ENCODE measurements at regions not wholly inside any gene's neighbourhood (a gene's known extent, or its start where the extent isn't known, plus 50 kb on each side); places are given as distances from the start of the nearest gene placed in this dataset.
"Not testable (repeated sequence)": the region's sequence is repeated elsewhere in the genome, so short reads cannot be mapped to it uniquely, and the experiment has no call there.

DNA sequence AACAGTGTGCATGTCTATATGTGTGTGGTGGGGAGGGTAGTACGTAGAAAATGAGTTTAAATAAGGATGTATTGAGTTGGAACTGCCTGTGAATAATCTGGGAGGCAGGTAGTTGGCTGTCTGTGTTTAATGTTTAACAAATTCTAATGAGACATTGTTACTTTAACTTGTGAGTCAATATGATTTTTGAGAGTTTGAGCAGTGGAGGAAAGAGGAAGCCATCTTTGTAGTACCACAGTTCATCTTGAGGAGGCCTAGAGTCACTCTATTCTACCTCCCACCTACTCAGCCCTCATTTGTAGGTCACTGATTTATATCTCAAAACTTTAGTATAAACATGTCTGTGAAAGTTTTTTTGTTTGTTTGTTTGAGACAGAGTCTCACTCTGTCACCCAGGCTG is 129.9 kb upstream of the ITGB1 start:
- Histone ChIP-seq H3K36me3 (ENCODE audit: control insufficient read depth in 2 of 2, insufficient read depth in 2 of 2, low read length in 2 of 2) (no peaks in the 10 kb centered on the region), H3K27ac (ENCODE audit: low read length) (no peak overlapping the region), H3K9me3 (ENCODE audit: control insufficient read depth in 2 of 2, low read length in 2 of 2) (no peaks in the 10 kb centered on the region), H3K9ac (ENCODE audit: low read length in 2 of 2) (no peak overlapping the region), H3K4me3 (ENCODE audit: low read length in 2 of 2) (no peak overlapping the region), H3K27me3 (ENCODE audit: control insufficient read depth in 1 of 2, insufficient read depth in 2 of 2, low read length in 2 of 2) (no peaks in the 10 kb centered on the region), H3K4me1 (ENCODE audit: control insufficient read depth, insufficient read depth, low read length) (no peaks in the 10 kb centered on the region)

GRCh38 chr10:33087152-33087551 is 129.1 kb upstream of the ITGB1 start:
- H3K27me3 ChIP-seq (ENCODE audit: control insufficient read depth in 1 of 2, insufficient read depth in 2 of 2, low read length in 2 of 2), result no peaks in the 10 kb centered on the region
- H3K4me1 ChIP-seq (ENCODE audit: control insufficient read depth, insufficient read depth, low read length), result no peaks in the 10 kb centered on the region
- no peak overlapping the region for H3K27ac ChIP-seq (ENCODE audit: low read length)
- no peak overlapping the region for H3K4me3 ChIP-seq (ENCODE audit: low read length in 2 of 2)
- H3K9ac ChIP-seq (ENCODE audit: low read length in 2 of 2), result no peak overlapping the region
- no peaks in the 10 kb centered on the region for H3K9me3 ChIP-seq (ENCODE audit: control insufficient read depth in 2 of 2, low read length in 2 of 2)
- no peaks in the 10 kb centered on the region for H3K36me3 ChIP-seq (ENCODE audit: control insufficient read depth in 2 of 2, insufficient read depth in 2 of 2, low read length in 2 of 2)

DNA sequence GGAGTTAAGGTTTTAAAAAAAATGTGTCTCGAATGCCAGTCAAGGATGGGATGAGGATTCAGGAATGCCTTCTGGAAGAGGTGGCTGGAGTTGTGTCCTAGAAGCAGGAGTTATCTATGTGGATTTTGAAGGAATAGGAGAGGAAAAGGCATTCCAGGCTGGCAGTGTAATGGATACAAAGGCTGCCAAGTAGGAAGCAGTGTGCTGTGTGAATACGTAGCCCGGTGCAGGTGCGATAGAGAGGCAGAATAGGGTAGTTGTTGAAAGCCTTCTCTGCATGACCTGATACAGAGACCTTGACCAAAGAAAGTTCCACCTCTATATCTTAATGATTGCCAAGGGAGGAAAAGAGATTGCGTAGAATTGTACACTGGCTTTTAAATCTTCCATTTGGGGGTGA is 128.1 kb upstream of the ITGB1 start:
- H3K36me3 ChIP-seq (ENCODE audit: control insufficient read depth in 2 of 2, insufficient read depth in 2 of 2, low read length in 2 of 2), result no peaks in the 10 kb centered on the region
- H3K27me3 ChIP-seq (ENCODE audit: control insufficient read depth in 1 of 2, insufficient read depth in 2 of 2, low read length in 2 of 2), result no peaks in the 10 kb centered on the region
- no peaks in the 10 kb centered on the region for H3K9me3 ChIP-seq (ENCODE audit: control insufficient read depth in 2 of 2, low read length in 2 of 2)
- no peaks in the 10 kb centered on the region for H3K4me1 ChIP-seq (ENCODE audit: control insufficient read depth, insufficient read depth, low read length)
- H3K9ac ChIP-seq (ENCODE audit: low read length in 2 of 2), result no peak overlapping the region
- H3K27ac ChIP-seq (ENCODE audit: low read length), result no peak overlapping the region
- no peak overlapping the region for H3K4me3 ChIP-seq (ENCODE audit: low read length in 2 of 2)

- no peaks in the 10 kb centered on the region for H3K4me1 ChIP-seq (ENCODE audit: control insufficient read depth, insufficient read depth, low read length)
- H3K9me3 ChIP-seq (ENCODE audit: control insufficient read depth in 2 of 2, low read length in 2 of 2), result no peaks in the 10 kb centered on the region
- H3K36me3 ChIP-seq (ENCODE audit: control insufficient read depth in 2 of 2, insufficient read depth in 2 of 2, low read length in 2 of 2), result no peaks in the 10 kb centered on the region
- no peak overlapping the region for H3K4me3 ChIP-seq (ENCODE audit: low read length in 2 of 2)
- H3K27me3 ChIP-seq (ENCODE audit: control insufficient read depth in 1 of 2, insufficient read depth in 2 of 2, low read length in 2 of 2), result no peaks in the 10 kb centered on the region
- no peak overlapping the region for H3K9ac ChIP-seq (ENCODE audit: low read length in 2 of 2)
- H3K27ac ChIP-seq (ENCODE audit: low read length), result no peak overlapping the region
Observed at GRCh38 chr10:33085313-33085833, 127.3 kb upstream of the ITGB1 start.

GRCh38 chr10:33084453-33084852 is 126.4 kb upstream of the ITGB1 start:
- Histone ChIP-seq H3K27me3 (ENCODE audit: control insufficient read depth in 1 of 2, insufficient read depth in 2 of 2, low read length in 2 of 2) (no peaks in the 10 kb centered on the region), H3K4me3 (ENCODE audit: low read length in 2 of 2) (no peak overlapping the region), H3K36me3 (ENCODE audit: control insufficient read depth in 2 of 2, insufficient read depth in 2 of 2, low read length in 2 of 2) (no peaks in the 10 kb centered on the region), H3K4me1 (ENCODE audit: control insufficient read depth, insufficient read depth, low read length) (no peaks in the 10 kb centered on the region), H3K27ac (ENCODE audit: low read length) (no peak overlapping the region), H3K9ac (ENCODE audit: low read length in 2 of 2) (no peak overlapping the region), H3K9me3 (ENCODE audit: control insufficient read depth in 2 of 2, low read length in 2 of 2) (no peaks in the 10 kb centered on the region)

- no peaks in the 10 kb centered on the region for H3K9me3 ChIP-seq (ENCODE audit: control insufficient read depth in 2 of 2, low read length in 2 of 2)
- no peak overlapping the region for H3K4me3 ChIP-seq (ENCODE audit: low read length in 2 of 2)
- peaks cover 0 to under 1% of the 10 kb centered on the region in 2 donors for H3K27me3 ChIP-seq (ENCODE audit: control insufficient read depth in 1 of 2, insufficient read depth in 2 of 2, low read length in 2 of 2)
- no peak overlapping the region for H3K27ac ChIP-seq (ENCODE audit: low read length)
- H3K4me1 ChIP-seq (ENCODE audit: control insufficient read depth, insufficient read depth, low read length), result no peaks in the 10 kb centered on the region
- no peaks in the 10 kb centered on the region for H3K36me3 ChIP-seq (ENCODE audit: control insufficient read depth in 2 of 2, insufficient read depth in 2 of 2, low read length in 2 of 2)
- H3K9ac ChIP-seq (ENCODE audit: low read length in 2 of 2), result no peak overlapping the region
Observed at GRCh38 chr10:33082373-33082895, 124.4 kb upstream of the ITGB1 start.

GRCh38 chr10:33080467-33080866 is 122.4 kb upstream of the ITGB1 start:
- H3K27me3 ChIP-seq (ENCODE audit: control insufficient read depth in 1 of 2, insufficient read depth in 2 of 2, low read length in 2 of 2); H3K4me1 ChIP-seq (ENCODE audit: control insufficient read depth, insufficient read depth, low read length); H3K27ac ChIP-seq (ENCODE audit: low read length); H3K9ac ChIP-seq (ENCODE audit: low read length in 2 of 2); H3K36me3 ChIP-seq (ENCODE audit: control insufficient read depth in 2 of 2, insufficient read depth in 2 of 2, low read length in 2 of 2); H3K9me3 ChIP-seq (ENCODE audit: control insufficient read depth in 2 of 2, low read length in 2 of 2); H3K4me3 ChIP-seq (ENCODE audit: low read length in 2 of 2): not testable (repeated sequence)

GRCh38 chr10:33074443-33074842 is 116.4 kb upstream of the ITGB1 start:
- H3K36me3 ChIP-seq (ENCODE audit: control insufficient read depth in 2 of 2, insufficient read depth in 2 of 2, low read length in 2 of 2), result no peaks in the 10 kb centered on the region
- H3K9me3 ChIP-seq (ENCODE audit: control insufficient read depth in 2 of 2, low read length in 2 of 2), result peaks cover 0 to 2% of the 10 kb centered on the region in 2 donors
- H3K27ac ChIP-seq (ENCODE audit: low read length), result no peak overlapping the region
- H3K27me3 ChIP-seq (ENCODE audit: control insufficient read depth in 1 of 2, insufficient read depth in 2 of 2, low read length in 2 of 2), result peaks cover 0 to 4% of the 10 kb centered on the region in 2 donors
- H3K9ac ChIP-seq (ENCODE audit: low read length in 2 of 2), result no peak overlapping the region
- no peaks in the 10 kb centered on the region for H3K4me1 ChIP-seq (ENCODE audit: control insufficient read depth, insufficient read depth, low read length)
- H3K4me3 ChIP-seq (ENCODE audit: low read length in 2 of 2), result peak overlapping the region in 1 of 2 donors; percentile 29

DNA sequence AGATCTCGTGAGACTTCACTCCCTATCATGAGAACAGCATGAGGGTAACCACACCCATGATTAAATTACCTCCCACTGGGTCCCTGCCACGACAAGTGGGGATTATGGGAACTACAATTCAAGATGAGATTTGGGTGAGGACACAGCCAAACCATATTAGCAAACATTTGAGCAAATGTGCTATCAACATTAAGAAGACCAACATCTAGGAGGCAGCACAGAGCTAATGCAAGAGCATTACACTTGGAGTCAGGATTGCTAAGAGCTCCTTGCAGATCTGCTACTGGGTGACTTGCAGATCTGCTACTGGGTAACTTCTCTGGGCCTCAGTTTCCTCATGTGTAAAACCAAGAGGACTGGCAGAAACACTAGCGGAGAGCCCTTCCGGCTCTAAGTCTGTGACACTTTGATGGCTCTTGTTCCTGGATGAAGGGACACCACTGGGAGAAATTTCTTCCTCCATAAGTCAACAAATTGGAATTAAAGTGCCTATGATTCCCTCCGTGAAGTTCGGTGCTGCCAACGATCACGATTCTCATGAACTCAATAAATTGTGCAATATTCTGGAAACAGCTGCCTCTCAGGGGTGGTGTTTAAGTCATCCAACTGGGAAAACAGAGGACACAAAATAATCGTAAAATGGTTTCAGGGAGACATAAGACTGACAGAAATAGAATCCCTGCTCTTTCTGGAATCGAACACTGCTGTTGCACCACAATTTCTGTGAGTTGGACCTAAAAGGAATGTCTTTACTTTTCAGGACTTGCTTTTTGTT is 115.8 kb upstream of the ITGB1 start:
- Histone ChIP-seq H3K9ac (ENCODE audit: low read length in 2 of 2) (no peak overlapping the region), H3K4me3 (ENCODE audit: low read length in 2 of 2) (no peak overlapping the region), H3K36me3 (ENCODE audit: control insufficient read depth in 2 of 2, insufficient read depth in 2 of 2, low read length in 2 of 2) (no peaks in the 10 kb centered on the region), H3K27me3 (ENCODE audit: control insufficient read depth in 1 of 2, insufficient read depth in 2 of 2, low read length in 2 of 2) (peaks cover 0 to 4% of the 10 kb centered on the region in 2 donors), H3K9me3 (ENCODE audit: control insufficient read depth in 2 of 2, low read length in 2 of 2) (peaks cover 0 to 2% of the 10 kb centered on the region in 2 donors), H3K4me1 (ENCODE audit: control insufficient read depth, insufficient read depth, low read length) (no peaks in the 10 kb centered on the region), H3K27ac (ENCODE audit: low read length) (no peak overlapping the region)

GRCh38 chr10:33071857-33072256 is 113.8 kb upstream of the ITGB1 start:
- Histone ChIP-seq H3K4me3 (ENCODE audit: low read length in 2 of 2) (no peak overlapping the region), H3K27ac (ENCODE audit: low read length) (no peak overlapping the region), H3K9ac (ENCODE audit: low read length in 2 of 2) (no peak overlapping the region), H3K36me3 (ENCODE audit: control insufficient read depth in 2 of 2, insufficient read depth in 2 of 2, low read length in 2 of 2) (no peaks in the 10 kb centered on the region), H3K9me3 (ENCODE audit: control insufficient read depth in 2 of 2, low read length in 2 of 2) (peaks cover 0 to 2% of the 10 kb centered on the region in 2 donors), H3K27me3 (ENCODE audit: control insufficient read depth in 1 of 2, insufficient read depth in 2 of 2, low read length in 2 of 2) (peaks cover 0 to 2% of the 10 kb centered on the region in 2 donors), H3K4me1 (ENCODE audit: control insufficient read depth, insufficient read depth, low read length) (no peaks in the 10 kb centered on the region)

DNA sequence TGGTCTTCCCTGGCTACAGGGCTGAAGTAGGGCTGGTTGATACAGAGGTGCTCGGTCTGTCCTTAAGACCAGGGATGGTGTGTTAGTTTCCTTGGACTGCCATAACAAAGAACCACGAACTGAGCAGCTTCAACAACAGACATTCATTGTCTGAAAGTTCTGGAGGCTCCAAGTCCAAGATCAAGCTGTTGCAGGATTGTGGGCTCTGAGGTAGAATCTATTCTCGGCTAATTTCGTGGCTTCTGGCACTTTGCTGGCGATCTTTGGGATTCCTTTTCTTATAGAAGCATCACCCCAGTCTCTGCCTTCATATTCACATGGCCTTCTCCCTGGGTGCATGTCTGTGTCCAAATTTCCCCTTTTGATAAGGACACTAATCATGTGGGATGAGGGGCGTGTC is 112.1 kb upstream of the ITGB1 start:
- Histone ChIP-seq H3K9me3 (ENCODE audit: control insufficient read depth in 2 of 2, low read length in 2 of 2) (peaks cover 0 to 2% of the 10 kb centered on the region in 2 donors), H3K36me3 (ENCODE audit: control insufficient read depth in 2 of 2, insufficient read depth in 2 of 2, low read length in 2 of 2) (no peaks in the 10 kb centered on the region), H3K4me3 (ENCODE audit: low read length in 2 of 2) (no peak overlapping the region)

More for the DNA sequence above, 112.1 kb upstream of the ITGB1 start:
- Histone ChIP-seq H3K27ac (ENCODE audit: low read length) (no peak overlapping the region), H3K27me3 (ENCODE audit: control insufficient read depth in 1 of 2, insufficient read depth in 2 of 2, low read length in 2 of 2) (no peaks in the 10 kb centered on the region), H3K9ac (ENCODE audit: low read length in 2 of 2) (no peak overlapping the region), H3K4me1 (ENCODE audit: control insufficient read depth, insufficient read depth, low read length) (no peaks in the 10 kb centered on the region)

Measured in stomach smooth muscle (tissue), 2 donors.